Stimulated activated CD4-positive, alpha-beta T cell treated with anti-CD3 and anti-CD28 coated beads, Interleukin-4, amount 100 ng/mL, for 48 hours (primary cell): ENCODE measurements at regions not wholly inside any gene's neighbourhood (a gene's known extent, or its start where the extent isn't known, plus 50 kb on each side); places are given as distances from the start of the nearest gene placed in this dataset.
"Not testable (repeated sequence)": the region's sequence is repeated elsewhere in the genome, so short reads cannot be mapped to it uniquely, and the experiment has no call there.

Experiments used
- DNase-seq, 2 donors: peaks; one replicate each; pipeline ENCODE4 v3.0.0-alpha.2; 2020; ENCODE audit warnings: low read depth in 2 of 2

DNA sequence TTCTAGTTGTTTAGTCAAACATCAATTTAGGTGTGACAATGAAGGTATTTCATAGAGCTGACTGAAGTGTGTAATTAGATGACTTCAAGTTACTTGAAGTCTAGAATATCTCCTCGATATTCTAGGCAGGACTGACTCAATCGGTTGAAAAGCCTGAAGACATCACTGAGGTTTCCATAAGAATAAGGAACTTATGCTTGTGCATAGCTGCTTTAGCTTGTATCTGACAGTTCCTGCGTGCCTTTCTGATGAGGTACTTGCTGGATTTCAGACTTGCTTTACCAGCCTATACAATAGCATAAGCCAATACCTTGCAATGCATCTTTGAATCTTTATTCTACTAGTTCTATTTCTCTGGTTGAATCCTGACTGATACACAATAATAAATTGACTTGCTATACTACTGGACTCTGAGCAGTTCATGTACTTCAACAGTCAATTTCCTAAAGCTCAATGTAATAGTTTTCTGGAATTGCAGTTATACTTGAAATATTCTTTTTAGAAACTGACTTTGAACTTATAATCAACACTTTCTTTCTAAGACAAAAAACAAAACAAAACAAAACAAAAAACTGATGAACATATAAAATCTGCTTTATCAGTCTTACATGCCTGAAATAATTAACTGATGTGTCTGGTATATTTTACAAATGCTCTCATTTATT is 1534.8 kb downstream of the SLITRK5 start:
- no peak for DNase-seq

DNA sequence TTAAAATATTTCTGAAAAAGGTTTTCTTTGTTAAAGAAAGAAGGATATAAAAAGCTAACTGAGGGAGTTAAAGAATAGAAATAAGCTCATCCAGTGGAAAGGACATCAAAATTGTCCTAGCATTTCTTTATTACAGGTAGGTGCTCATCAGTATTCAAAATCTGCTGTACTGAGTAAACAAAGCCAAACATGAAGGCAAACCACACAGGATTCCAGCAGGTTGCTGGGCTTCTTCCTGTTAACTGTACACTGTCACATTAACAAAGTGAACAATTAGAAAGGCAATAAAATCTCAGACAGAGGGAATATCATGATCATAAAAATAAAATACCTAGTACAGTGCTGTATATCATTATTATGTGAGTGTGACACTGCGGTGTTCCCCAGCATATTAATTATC is 1541.0 kb downstream of the SLITRK5 start:
- DNase-seq, result no peak

DNA sequence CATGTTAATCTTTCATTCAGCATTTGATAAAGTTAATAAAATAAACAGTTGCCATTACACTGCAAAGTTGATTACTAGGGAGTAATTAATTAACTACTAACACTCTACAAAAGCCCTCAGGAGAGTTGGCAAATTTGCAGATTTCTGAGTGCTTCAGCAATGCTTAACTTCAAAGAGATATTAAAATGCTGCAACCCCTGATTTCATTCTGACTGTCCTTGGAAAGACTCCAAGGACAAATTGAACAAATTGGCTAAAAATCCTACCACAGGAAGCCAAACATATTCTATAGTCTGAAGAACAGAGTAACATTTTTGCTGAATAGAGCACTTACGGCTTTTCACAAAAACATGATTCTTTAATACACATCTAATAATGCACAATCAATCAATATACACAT is 1543.0 kb downstream of the SLITRK5 start:
- DNase-seq, result no peak

DNA sequence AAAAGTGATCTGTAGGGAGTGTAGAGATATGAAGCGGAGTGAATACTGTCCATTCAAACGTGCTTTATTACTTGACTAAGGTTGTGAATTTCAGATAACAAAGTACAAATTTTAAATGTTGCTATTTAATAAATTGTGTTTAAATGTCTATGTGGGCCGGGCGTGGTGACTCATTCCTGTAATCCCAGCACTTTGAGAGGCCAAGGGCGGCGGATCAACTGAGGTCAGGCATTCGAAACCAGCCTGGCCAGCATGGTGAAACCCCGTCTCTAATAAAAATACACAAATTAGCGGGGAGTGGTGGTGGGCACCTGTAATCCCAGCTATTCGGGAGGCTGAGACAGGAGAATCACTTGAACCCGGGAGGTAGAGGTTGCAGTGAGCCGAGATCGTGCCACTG is 1544.1 kb downstream of the SLITRK5 start:
- DNase-seq, result not testable (repeated sequence)

DNA sequence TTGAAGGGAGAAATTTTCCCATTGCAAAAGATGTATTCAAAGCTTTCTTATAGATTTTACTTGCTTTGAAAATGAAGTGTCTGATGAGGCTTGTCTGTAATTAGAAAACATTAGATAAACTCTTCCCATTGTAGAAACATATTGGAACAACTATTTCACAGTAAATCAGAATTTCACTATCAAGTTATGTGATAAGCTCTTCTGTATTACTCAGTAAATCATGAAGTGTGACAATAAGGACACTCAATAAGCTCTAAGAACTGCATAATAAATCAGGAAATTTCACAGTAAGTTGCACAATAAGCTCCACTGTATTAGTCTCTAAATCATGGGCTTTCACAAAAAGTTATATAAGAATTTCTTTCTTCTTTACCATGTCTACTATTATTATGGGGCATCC is 1546.6 kb downstream of the SLITRK5 start:
- DNase-seq, result no peak

DNA sequence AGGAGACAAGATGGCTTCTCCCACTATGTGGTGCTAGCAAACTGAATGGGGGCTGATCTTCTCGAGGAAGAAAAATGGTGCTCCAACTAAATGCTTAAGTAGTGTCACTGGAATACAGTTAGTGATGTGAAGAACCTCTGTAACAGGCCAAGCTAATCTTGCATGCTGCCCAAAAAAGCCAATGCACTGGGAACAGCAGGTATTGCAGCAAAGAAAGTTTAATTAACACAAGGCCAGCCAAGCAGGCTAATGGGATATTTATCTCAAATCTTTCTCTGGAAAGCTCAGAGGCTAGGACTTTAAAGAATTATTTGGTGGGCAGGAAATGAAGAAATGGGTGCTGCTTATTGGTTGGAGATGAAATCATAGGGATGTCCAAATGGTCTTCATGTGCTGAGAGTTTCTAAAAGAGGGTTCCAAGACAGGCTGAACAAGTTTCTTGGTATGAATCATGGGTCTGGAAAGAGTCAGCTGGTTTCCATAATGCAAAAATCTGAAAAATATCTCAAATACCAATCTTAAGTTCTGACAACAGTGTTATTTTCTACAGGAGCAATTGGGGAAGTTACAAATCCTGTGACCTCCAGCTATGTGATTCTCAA is 1550.5 kb downstream of the SLITRK5 start:
- no peak for DNase-seq

DNA sequence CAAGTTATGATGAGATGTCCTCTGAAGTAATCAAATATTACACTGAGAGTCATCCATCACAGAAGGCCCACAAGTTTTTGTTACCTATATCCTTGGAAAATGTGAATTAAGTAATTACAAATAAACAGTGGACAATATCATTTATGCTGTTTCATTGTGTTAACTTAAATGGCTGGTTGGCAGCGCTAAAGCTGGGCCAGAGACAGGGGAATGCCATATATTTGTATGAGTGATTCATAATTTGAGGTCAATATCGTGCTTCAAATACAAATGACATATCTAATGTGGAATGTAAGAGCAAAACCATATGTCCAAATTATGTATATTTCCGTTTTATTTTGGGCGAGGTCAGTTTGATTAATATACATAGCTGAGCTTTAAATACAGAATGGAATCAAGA is 1556.2 kb downstream of the SLITRK5 start:
- no peak for DNase-seq

DNA sequence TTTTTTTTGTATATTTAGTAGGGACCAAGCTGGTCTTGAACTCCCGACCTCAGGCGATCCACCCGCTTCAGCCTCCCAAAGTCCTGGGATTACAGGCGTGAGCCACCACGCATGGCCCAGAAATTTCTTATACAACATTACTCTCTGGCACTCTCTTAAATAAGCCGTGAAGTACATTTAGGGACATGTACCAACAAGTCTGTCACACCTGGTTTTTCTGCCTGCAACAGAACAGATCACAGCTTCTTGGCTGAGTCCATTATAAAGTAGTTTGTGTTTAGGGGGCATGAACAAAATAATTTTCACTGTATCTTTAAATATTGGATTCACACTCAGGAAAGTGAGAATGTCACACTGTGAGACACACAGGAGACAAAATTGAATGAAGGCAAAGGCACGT is 1567.3 kb downstream of the SLITRK5 start:
- no peak for DNase-seq

DNA sequence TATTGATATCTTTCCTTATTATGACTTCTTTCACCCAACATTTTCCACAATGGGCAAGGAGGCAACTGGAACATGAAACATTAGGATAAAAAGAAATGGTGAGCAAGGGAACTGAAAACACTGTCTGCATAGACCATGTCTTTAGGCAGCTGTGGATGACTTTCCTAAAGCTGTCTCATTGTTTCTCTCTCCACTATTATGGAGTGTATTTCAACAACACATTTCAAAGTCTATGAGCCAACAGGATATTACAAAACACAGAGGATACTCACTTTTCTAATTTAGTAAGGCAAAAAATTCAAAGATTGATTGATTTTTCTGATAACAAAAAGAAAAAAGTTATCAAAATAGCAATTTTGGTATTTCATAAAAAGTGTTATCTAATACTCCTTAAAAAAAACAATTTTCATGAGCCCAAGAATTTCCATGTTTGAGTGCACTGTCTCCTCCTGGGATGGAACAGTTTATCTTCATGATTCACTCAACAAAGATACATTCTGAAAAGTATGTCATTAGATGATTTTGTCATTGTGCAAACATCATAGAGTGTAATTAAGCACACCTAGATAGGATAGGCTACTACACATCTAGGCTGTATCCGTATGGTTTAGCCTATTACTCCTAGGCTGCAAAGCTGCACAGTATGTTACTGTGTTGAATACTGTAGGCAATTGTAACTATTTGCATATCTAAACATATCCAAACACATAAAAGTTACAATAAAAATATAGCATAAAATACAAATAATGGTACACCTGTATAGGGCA is 1568.4 kb downstream of the SLITRK5 start:
- DNase-seq, result no peak

DNA sequence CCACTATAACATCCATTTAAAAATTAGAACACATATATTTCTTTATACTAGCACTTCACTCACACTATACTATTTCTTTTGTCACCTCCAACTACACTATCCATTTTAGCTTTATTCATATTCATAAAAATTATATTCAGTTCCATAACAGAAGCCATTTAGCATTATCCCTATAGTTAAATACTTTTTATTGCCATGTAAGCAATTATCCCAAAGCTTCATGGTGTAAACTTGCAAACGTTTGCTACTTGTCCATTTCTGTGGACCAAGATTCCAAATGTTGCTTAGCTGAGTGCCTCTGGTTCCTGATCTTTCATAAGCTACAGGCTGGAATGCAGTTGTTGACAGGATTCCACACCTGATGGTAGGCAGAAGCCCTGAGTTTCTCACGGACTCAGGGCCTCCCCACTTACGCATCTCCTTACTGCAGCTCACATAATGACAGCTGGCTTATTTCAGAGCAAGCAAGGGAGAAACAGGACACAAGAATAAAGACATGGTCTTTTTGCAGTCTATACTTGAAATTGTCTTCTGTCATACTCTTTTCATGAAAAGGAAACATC is 1584.8 kb downstream of the SLITRK5 start:
- DNase-seq, result no peak

DNA sequence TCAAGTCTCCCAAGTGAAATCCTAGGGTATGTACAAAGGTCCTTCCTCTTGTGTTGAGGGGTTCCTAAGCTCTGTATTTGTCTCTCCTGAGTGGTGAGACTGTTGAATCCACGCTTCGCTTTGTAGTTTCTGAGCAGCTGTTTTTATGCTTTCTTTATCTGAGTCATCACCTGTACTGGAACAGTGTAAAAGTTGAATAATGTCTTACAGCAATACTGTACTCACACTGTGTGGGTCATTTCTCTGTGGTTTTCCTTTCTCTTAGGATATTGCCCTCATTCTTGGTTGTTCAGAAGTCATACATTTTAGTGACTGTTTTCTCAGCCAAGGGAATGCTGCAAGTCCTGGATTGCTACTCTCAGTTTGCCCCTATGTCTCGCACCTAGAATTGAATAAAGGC is 1596.6 kb downstream of the SLITRK5 start:
- no peak for DNase-seq

DNA sequence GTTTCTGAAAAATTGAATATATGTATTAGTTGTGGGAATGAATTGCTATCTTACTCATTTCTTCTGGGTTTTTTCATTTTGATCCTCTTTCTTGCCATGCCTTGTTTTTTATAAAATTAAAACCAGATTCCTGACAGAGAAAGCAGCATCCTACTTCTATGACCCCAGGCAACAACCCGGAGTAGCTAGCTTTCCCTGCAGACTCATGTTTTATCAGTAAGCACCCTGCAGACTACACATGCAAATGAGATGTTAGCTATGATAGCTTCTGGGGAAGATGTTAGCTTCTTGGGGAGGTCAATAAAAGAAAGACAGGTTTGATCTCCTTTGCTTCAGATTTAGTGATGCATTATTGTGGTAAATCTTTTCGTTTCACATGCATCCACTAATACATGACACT is 1598.6 kb downstream of the SLITRK5 start:
- DNase-seq, result no peak

DNA sequence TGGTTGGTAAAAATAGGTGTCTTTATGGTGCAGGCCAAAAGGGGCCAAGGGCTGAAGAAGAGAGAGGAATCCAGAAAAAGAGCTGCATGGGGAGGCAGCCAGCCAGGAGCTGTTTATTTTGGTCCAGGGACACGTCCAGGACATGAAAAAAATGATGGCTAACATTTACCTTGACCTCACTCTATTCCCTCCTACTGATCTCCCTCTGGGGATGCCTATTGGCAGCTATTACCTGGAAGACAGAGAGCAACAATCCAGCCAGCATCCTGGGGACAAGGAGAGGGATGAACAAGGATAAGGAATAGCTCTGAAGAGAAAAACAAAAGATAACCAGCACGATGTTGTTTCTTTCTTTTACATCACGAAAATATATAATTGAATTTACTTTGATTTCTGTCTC is 1599.6 kb downstream of the SLITRK5 start:
- no peak for DNase-seq

DNA sequence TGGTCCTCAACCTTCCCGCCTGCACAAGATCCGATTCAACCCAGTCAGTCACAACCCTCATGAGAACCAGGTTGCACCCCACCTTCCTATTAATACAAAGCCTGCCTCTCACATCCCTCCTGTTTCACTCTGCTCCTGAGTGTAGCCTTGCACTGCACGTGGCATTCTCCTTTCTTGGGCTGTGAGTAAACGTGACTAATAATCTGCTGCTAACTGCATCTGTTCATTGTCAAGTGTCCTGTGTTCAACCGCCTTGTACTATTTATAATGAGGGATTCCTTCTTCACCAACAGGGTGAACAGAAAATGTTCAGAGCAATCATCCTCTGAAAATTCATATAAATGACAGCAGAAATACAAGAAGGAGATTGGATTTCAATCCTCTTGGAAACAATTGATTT is 1608.2 kb downstream of the SLITRK5 start:
- no peak for DNase-seq

DNA sequence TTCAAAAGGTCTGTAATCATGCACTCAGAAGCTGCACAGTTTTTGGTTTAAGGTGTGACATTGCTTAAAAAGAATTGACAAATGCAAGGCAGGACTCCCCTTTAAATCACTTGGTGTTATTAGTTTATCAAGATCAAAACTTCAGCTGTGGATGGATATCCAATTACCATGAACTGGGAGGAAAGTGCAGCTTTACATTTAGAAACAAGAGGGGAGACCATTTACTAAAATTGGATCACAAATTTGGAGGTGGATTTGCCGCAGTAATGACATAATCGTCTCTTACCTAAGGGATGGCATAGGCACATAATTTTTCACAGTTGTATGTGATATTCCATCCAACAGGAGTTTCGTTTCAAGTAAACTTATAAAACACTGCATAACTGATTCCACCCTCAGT is 1610.2 kb downstream of the SLITRK5 start:
- no peak for DNase-seq

DNA sequence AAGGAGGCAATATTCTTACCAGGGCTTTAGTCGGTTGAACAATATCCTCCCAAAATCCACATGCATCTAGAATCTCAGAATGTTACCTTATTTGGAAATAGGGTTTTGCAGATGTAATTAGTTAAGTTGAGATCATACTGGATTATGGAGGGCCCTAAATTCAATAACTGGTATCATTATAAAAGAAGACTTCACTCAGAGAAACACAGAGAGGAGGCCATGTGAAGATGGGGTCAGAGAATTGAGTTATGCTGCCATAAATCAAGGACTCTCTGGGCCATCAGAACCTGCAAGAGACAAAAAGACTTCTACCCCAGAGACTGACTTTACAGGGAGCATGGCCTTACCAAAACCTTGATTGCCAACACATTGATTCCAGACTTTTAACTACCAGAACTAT is 1611.1 kb downstream of the SLITRK5 start:
- DNase-seq, result no peak

DNA sequence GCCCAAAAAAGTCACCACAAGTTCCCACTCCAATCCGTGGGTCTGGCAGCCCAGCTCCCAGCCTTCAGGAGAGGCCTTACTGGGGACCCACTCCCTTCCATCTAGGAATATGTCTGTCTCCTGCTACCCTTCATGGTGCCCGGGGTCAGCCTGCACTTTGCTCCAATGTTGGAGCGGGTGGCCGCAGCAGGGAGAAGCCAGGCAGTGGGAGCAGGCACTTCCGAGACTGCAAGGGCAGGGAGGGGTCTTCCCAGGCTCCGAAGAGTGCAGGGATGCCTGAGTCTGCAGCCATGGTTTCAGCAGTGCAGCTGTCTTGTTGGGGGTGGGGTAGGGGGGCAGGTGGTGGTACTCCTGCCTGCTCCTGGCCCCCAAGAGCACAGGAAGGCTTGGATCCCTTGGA is 1616.2 kb downstream of the SLITRK5 start:
- DNase-seq, result no peak

DNA sequence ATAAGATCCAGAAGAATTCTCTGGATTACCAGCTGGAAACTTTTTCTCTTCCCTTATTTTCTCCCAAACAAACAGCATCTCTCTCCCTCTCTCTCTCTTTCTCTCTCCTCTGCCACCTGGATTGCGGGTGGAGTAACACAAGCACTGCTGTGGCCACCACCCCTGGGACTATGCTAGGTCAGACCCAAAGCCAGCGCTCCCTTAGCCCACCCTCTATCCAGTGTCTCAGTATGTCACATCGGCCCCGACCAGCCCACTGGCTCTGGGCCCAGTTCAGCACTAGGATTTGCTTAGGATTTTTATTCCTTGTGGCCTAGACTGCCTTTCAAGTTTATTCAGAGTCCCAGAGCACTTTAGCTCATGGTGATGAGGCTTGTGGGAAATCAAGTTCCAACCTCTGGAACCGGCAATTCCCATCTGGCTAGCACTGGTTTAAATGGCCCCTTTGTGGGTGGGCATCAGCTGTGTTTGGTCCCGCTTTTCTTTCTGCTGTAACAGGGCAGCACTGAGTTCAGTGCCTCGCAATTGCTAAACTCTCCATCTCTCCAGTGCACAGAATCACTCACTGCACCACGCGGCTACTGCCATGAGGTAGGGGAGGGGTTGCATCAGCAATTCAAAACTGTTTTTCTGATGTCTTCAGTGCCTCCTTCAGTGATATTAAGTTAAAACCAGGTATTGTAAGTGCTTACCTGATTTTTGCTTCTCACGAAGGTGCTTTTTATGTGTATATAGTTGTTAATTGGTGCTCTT is 1623.1 kb downstream of the SLITRK5 start:
- DNase-seq, result no peak

DNA sequence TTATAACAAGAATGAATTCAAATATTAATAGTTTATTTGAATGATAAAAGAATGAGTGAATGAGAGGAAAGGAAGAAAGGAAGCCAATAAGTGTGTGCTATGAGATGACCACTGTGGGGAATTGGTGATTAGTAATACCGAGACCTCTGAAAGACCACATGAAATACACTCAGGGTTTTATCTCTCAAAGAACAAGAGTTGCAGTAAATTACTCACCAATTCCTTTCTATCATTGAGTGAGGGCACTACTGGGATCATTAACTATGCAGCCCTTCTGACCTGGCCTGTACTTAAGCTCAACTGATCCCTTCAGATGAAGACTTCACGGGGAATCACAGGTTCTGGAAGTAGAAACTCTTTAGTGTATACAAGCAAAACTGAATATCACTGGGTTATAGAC is 1636.1 kb downstream of the SLITRK5 start:
- no peak for DNase-seq

DNA sequence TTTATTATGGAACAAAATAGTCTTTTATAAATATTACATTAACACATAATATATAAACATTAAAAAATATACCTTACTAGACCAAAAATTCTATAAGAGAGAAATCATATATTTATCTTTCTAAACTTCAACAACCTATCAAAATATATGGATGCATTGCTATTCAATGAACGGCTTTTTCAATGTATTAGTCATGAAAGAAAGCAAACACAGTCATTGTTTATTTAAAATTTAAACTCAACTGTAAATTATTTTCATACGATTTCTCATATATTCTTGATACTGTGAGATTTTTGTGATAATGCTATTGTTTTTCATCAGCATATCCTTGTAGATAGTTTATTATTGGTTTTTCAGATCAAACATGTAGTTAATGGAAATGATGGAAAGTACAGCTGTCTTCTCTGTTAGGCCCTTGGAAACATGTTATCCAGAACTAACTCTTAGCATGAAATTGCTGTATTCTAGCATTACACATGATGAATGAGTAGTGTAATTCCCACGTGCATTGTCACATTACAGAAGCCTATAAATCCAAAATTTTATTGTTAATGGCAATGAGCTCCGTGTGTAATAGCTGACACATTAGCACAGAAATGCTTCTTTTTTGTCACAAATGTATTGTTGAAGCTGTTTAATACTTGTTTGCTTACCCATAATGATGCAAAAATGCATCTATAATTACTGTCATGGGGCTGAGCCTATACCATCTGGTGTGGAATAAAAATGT is 1639.9 kb downstream of the SLITRK5 start:
- no peak for DNase-seq

DNA sequence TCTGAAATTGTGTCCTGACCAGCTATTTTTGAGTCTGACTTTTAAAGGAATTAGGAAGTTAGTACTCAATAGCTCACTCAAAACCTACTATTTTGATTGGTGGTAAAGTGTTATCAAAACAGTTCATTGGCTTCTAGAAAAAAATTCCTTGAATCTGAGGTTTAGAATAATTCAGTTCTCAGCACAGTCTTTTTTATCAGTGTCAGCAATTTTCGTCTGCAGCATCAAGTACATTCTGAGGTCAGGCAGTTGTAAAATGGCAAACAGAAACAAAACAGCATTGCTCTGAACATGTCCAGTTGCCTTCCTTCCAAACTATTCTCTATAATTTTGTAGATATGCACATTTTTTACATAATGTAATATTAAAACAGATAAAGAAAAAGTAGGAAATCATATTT is 1644.1 kb downstream of the SLITRK5 start:
- DNase-seq, result no peak

DNA sequence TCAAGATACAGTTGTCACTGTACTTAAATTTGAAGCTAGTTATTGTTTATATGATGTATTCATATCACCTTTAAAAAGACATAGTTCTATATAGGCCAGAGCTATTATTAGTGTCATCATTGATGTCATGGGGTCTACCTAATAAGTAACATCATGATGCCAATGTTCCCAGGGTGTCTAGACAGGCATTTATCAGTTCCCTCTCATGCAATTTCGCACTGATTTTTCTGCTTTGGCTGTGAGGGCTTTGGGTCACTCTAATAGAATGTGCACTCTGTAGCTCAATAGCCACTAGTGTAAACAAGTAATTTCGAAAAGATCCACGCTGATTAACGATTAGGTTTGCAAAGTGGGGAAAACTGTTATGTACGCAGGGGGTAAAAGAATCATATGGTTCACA is 1651.3 kb downstream of the SLITRK5 start:
- no peak for DNase-seq
